Immature natural killer cell (primary cell): ENCODE measurements at regions not wholly inside any gene's neighbourhood (a gene's known extent, or its start where the extent isn't known, plus 50 kb on each side); places are given as distances from the start of the nearest gene placed in this dataset.
A peak's percentile ranks its signal among the peaks of the same experiment; 100 is the strongest.
"Not testable (repeated sequence)": the region's sequence is repeated elsewhere in the genome, so short reads cannot be mapped to it uniquely, and the experiment has no call there.

ENCODE experiments used
- DNase-seq, 3 donors: peaks; one replicate each; pipeline ENCODE4 v3.0.0; 2022; ENCODE audit warnings: mixed read lengths in 1 of 3
- H3K27ac Mint-ChIP-seq, 6 donors: one replicate each; pipeline ENCODE4 v1.8.0; 2020; ENCODE audit warnings: mixed read lengths in 6 of 6, mild to moderate bottlenecking in 5 of 6, inconsistent platforms in 4 of 6, moderate library complexity in 3 of 6
- H3K27me3 Mint-ChIP-seq, 3 donors: one replicate each; pipeline ENCODE4 v1.8.0; 2020 to 2021; ENCODE audit warnings: low read depth in 3 of 3, mild to moderate bottlenecking in 3 of 3, mixed read lengths in 3 of 3, moderate library complexity in 3 of 3, inconsistent platforms in 1 of 3
- H3K36me3 Mint-ChIP-seq, 3 donors: one replicate each; pipeline ENCODE4 v1.8.0; 2020; ENCODE audit warnings: mixed read lengths in 3 of 3, inconsistent platforms in 2 of 3, mild to moderate bottlenecking in 2 of 3
- H3K4me1 Mint-ChIP-seq, 2 donors: one replicate each; pipeline ENCODE4 v1.8.0; 2020; ENCODE audit warnings: inconsistent platforms in 2 of 2, mild to moderate bottlenecking in 2 of 2, mixed read lengths in 2 of 2, moderate library complexity in 1 of 2
- H3K4me3 Mint-ChIP-seq, 5 donors: one replicate each; pipeline ENCODE4 v1.8.0; 2020; ENCODE audit warnings: mild to moderate bottlenecking in 5 of 5, mixed read lengths in 5 of 5, inconsistent platforms in 3 of 5, moderate library complexity in 3 of 5
- H3K9me3 Mint-ChIP-seq, 6 donors: one replicate each; pipeline ENCODE4 v1.8.0; 2020; ENCODE audit warnings: mild to moderate bottlenecking in 6 of 6, mixed read lengths in 6 of 6, inconsistent platforms in 4 of 6, moderate library complexity in 3 of 6

- Mint-ChIP-seq H3K4me1 (peaks cover 47 to 51% of the 10 kb centered on the region in 2 donors), H3K4me3 (no peak overlapping the region), H3K36me3 (no peaks in the 10 kb centered on the region), H3K27me3 (no peaks in the 10 kb centered on the region), H3K9me3 (no peaks in the 10 kb centered on the region), H3K27ac (no peak overlapping the region)
- no peak for DNase-seq
Observed at GRCh38 chr1:91594383-91595055, 93.9 kb downstream of the CDC7 start.

- H3K27ac Mint-ChIP-seq: peak overlapping the region; percentile 47 to 84 (median 65)
Observed at GRCh38 chr1:91596474-91596873, 95.8 kb downstream of the CDC7 start.

GRCh38 chr1:91597215-91597614 is 96.6 kb downstream of the CDC7 start:
- Mint-ChIP-seq H3K27me3 (peaks cover 0 to 3% (median 0%) of the 10 kb centered on the region in 3 donors), H3K36me3 (peaks cover 0 to 6% (median 6%) of the 10 kb centered on the region in 3 donors), H3K4me3 (peak overlapping the region in 3 of 5 donors; percentile 36 to 44 (median 40)), H3K4me1 (peaks cover 39 to 50% of the 10 kb centered on the region in 2 donors), H3K9me3 (no peaks in the 10 kb centered on the region), H3K27ac (peak overlapping the region in 4 of 6 donors; percentile 64 to 84 (median 71))
- no peak for DNase-seq

More at GRCh38 chr1:91596474-91596873, 95.8 kb downstream of the CDC7 start:
- Mint-ChIP-seq H3K4me3 (peak overlapping the region; percentile 31 to 44 (median 36)), H3K9me3 (no peaks in the 10 kb centered on the region), H3K36me3 (peaks cover 0 to 6% (median 6%) of the 10 kb centered on the region in 3 donors), H3K27me3 (peaks cover 0 to 3% (median 0%) of the 10 kb centered on the region in 3 donors), H3K4me1 (peaks cover 42 to 57% of the 10 kb centered on the region in 2 donors)
- DNase-seq: peak in 1 of 3 donors; percentile 29

- Mint-ChIP-seq H3K9me3 (no peaks in the 10 kb centered on the region), H3K4me3 (no peak overlapping the region), H3K4me1 (peaks cover 28 to 45% of the 10 kb centered on the region in 2 donors), H3K36me3 (peaks cover 0 to 6% (median 6%) of the 10 kb centered on the region in 3 donors), H3K27me3 (peaks cover 0 to 3% (median 0%) of the 10 kb centered on the region in 3 donors), H3K27ac (peak overlapping the region in 2 of 6 donors; percentile 37 to 55)
- no peak for DNase-seq
Observed at GRCh38 chr1:91600431-91601337, 100.0 kb downstream of the CDC7 start.

GRCh38 chr1:91601554-91602376 is 101.1 kb downstream of the CDC7 start:
- Mint-ChIP-seq H3K9me3 (no peaks in the 10 kb centered on the region), H3K4me1 (peaks cover 18 to 34% of the 10 kb centered on the region in 2 donors), H3K36me3 (peaks cover 0 to 6% (median 6%) of the 10 kb centered on the region in 3 donors), H3K27ac (peak overlapping the region in 2 of 6 donors; percentile 19 to 23), H3K4me3 (no peak overlapping the region), H3K27me3 (peaks cover 0 to 3% (median 0%) of the 10 kb centered on the region in 3 donors)
- DNase-seq: no peak

GRCh38 chr1:91603409-91603808 is 102.8 kb downstream of the CDC7 start:
- Mint-ChIP-seq H3K4me1 (peaks cover 6 to 20% of the 10 kb centered on the region in 2 donors), H3K4me3 (no peak overlapping the region), H3K9me3 (no peaks in the 10 kb centered on the region), H3K27ac (peak overlapping the region in 1 of 6 donors; percentile 21), H3K27me3 (peaks cover 0 to 5% (median 3%) of the 10 kb centered on the region in 3 donors), H3K36me3 (peaks cover 0 to 6% (median 6%) of the 10 kb centered on the region in 3 donors)
- no peak for DNase-seq

- Mint-ChIP-seq H3K9me3 (no peaks in the 10 kb centered on the region), H3K4me3 (no peak overlapping the region), H3K27ac (peak overlapping the region in 1 of 6 donors; percentile 37), H3K36me3 (peaks cover 0 to 6% (median 6%) of the 10 kb centered on the region in 3 donors), H3K27me3 (peaks cover 2 to 5% (median 3%) of the 10 kb centered on the region in 3 donors), H3K4me1 (peaks cover 4 to 20% of the 10 kb centered on the region in 2 donors)
- DNase-seq: no peak
Observed at GRCh38 chr1:91604632-91605031, 104.0 kb downstream of the CDC7 start.

- Mint-ChIP-seq H3K27ac (no peak overlapping the region), H3K36me3 (peaks cover 0 to 6% (median 5%) of the 10 kb centered on the region in 3 donors), H3K27me3 (peaks cover 2 to 5% (median 3%) of the 10 kb centered on the region in 3 donors), H3K9me3 (no peaks in the 10 kb centered on the region), H3K4me1 (peaks cover 4 to 12% of the 10 kb centered on the region in 2 donors), H3K4me3 (no peak overlapping the region)
- no peak for DNase-seq
Observed at GRCh38 chr1:91605566-91605965, 104.9 kb downstream of the CDC7 start.

GRCh38 chr1:91606546-91607078 is 106.0 kb downstream of the CDC7 start:
- Mint-ChIP-seq H3K36me3 (no peaks in the 10 kb centered on the region), H3K27ac (no peak overlapping the region), H3K4me3 (no peak overlapping the region), H3K4me1 (peaks cover 4% of the 10 kb centered on the region in 2 donors), H3K9me3 (no peaks in the 10 kb centered on the region), H3K27me3 (peaks cover 0 to 5% (median 2%) of the 10 kb centered on the region in 3 donors)
- DNase-seq: no peak

- peak overlapping the region in 1 of 6 donors; percentile 45 for H3K27ac Mint-ChIP-seq
- H3K36me3 Mint-ChIP-seq, H3K4me1 Mint-ChIP-seq, H3K9me3 Mint-ChIP-seq, H3K27me3 Mint-ChIP-seq, H3K4me3 Mint-ChIP-seq, DNase-seq: not testable (repeated sequence)
Observed at GRCh38 chr1:91607686-91608085, 107.0 kb downstream of the CDC7 start.

- H3K27me3 Mint-ChIP-seq: peaks cover 0 to 5% (median 2%) of the 10 kb centered on the region in 3 donors
- H3K4me1 Mint-ChIP-seq: peaks cover 8 to 14% of the 10 kb centered on the region in 2 donors
- DNase-seq: no peak
- H3K4me3 Mint-ChIP-seq: no peak overlapping the region
- H3K27ac Mint-ChIP-seq: no peak overlapping the region
- H3K36me3 Mint-ChIP-seq: no peaks in the 10 kb centered on the region
- no peaks in the 10 kb centered on the region for H3K9me3 Mint-ChIP-seq
Observed at GRCh38 chr1:91608876-91609275, 108.2 kb downstream of the CDC7 start.

GRCh38 chr1:91609551-91609950 is 108.9 kb downstream of the CDC7 start:
- DNase-seq: no peak
- peaks cover 0 to 5% (median 2%) of the 10 kb centered on the region in 3 donors for H3K27me3 Mint-ChIP-seq
- H3K9me3 Mint-ChIP-seq: no peaks in the 10 kb centered on the region
- no peak overlapping the region for H3K4me3 Mint-ChIP-seq
- no peaks in the 10 kb centered on the region for H3K36me3 Mint-ChIP-seq
- H3K4me1 Mint-ChIP-seq: peaks cover 15 to 19% of the 10 kb centered on the region in 2 donors
- H3K27ac Mint-ChIP-seq: no peak overlapping the region

- Mint-ChIP-seq H3K27ac (peak overlapping the region in 2 of 6 donors; percentile 3 to 51), H3K4me3 (no peak overlapping the region), H3K4me1 (peaks cover 21 to 25% of the 10 kb centered on the region in 2 donors)
Observed at GRCh38 chr1:91610102-91610501, 109.5 kb downstream of the CDC7 start.

More at GRCh38 chr1:91610102-91610501, 109.5 kb downstream of the CDC7 start:
- Mint-ChIP-seq H3K27me3 (peaks cover 0 to 5% (median 2%) of the 10 kb centered on the region in 3 donors), H3K9me3 (no peaks in the 10 kb centered on the region), H3K36me3 (no peaks in the 10 kb centered on the region)
- no peak for DNase-seq
